Fibroblast of pulmonary artery (primary cell): ENCODE measurements at regions not wholly inside any gene's neighbourhood (a gene's known extent, or its start where the extent isn't known, plus 50 kb on each side); places are given as distances from the start of the nearest gene placed in this dataset.

Source experiments
- DNase-seq: peaks from one replicate; pipeline ENCODE4 v3.0.0-alpha.2; 2010; ENCODE audit warnings: low read depth
- H3K4me3 ChIP-seq: replicated peaks from 2 replicates; pipeline ENCODE4 v1.5.1; 2011; ENCODE audit warnings: low read depth, mild to moderate bottlenecking, control low read depth, low read length, moderate library complexity
- TF ChIP-seq, protein P1 (sequence below): IDR thresholded peaks from 2 replicates; pipeline ENCODE4 v1.5.1; 2011; ENCODE audit warnings: mild to moderate bottlenecking, control low read depth, low read length, inconsistent platforms; ENCODE audit errors: missing control alignments

DNA sequence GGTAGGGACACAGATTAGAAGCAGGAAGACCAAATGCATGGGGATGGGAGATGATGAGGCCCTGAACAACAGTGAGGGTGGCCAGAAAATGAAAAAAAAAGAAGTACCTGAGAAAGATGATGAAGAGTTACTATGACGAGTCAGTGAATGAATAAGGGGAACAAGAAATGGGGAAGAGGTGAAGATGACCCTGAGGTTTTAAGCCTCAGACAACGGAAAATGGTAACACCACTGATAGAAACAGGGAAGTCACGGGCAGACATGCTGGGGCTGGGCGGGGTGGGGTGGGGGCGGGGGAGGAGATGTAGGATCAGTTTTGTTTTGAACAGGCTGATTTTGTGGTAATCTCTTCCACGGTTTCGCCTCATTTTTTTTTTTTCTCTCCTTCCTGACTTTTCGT is 205.1 kb upstream of the CADM1 start:
- TF ChIP-seq, protein P1, sequence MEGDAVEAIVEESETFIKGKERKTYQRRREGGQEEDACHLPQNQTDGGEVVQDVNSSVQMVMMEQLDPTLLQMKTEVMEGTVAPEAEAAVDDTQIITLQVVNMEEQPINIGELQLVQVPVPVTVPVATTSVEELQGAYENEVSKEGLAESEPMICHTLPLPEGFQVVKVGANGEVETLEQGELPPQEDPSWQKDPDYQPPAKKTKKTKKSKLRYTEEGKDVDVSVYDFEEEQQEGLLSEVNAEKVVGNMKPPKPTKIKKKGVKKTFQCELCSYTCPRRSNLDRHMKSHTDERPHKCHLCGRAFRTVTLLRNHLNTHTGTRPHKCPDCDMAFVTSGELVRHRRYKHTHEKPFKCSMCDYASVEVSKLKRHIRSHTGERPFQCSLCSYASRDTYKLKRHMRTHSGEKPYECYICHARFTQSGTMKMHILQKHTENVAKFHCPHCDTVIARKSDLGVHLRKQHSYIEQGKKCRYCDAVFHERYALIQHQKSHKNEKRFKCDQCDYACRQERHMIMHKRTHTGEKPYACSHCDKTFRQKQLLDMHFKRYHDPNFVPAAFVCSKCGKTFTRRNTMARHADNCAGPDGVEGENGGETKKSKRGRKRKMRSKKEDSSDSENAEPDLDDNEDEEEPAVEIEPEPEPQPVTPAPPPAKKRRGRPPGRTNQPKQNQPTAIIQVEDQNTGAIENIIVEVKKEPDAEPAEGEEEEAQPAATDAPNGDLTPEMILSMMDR, result no peak
- DNase-seq, result no peak

DNA sequence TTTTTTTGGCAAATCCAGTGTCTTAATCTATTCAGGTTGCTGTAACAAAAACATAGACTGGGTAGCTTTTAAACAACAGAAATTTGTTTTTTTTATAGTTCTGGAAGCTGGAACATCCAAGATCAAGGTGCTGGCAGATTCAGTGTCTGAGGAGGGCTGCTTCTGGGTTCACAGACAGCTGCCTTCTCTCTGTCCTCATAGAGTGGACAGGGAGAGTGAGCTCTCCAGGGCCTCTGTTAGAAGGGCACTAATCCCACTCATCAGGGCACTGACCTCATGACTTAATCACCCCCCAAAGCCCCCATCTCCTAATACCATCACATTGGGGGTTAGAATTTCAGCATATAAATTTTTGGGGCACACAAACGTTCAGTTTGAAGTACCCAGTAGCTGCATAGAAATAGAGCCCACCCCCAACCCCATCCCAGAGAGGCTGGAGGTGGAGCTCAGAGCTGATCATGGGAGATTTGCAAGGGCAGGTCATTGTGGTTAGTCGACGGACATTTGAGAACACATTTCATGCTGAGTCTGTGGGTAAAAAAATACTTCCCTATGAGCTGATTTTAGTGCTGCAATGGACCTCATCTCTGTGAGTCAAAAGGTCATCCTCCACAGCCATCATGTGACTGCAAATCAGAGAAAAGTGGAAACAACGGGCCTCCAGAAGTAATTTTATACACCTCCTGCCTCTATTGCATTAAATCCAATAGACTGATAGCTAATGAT is 203.1 kb upstream of the CADM1 start:
- TF ChIP-seq, protein P1, result no peak
- no peak overlapping the region for H3K4me3 ChIP-seq
- DNase-seq, result no peak

More for the DNA sequence above, 205.1 kb upstream of the CADM1 start:
- no peak overlapping the region for H3K4me3 ChIP-seq

DNA sequence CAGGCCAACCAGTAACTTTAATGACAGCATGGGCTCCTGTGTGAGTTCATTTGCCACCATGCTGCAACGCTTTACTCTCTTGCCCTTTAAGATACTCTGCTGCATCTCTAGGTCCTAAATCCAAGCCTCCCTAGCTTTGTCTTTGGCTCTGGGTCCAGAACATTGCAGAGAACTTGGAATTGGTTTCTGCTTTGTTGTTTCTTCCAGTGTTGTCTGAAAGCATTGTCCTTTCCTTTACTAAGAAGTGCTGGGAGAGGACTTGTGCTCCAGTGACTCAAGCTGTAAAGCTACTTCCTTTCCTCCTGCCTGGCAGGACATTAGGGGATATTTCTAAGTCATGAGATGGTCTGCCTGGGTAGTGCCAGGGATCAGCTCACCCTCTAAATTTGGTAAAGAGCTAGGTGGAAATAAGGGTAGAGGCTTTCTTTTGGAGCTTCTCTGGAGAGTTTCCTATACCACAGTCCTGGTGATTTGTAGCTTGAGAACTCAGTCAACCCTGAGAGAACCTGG is 202.5 kb upstream of the CADM1 start:
- TF ChIP-seq, protein P1, result no peak
- no peak for DNase-seq
- no peak overlapping the region for H3K4me3 ChIP-seq

DNA sequence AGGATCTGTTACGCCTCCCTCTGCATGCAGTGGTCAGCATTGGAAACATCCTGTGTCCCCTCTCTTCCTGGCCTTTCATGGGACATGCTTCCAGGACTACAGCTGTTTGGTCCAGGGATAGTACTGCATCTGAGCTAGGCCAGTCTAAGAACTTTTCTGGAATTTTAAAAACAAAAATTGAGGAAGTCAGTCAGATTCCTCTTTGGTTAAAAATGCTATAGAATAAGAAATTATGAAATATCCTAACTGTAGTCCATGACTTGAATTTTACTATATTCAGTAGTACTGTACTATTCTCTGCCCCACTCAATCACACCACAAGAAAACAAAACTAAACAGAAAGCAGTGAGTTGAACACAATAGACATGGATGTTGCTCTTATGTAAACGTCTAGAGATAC is 201.0 kb upstream of the CADM1 start:
- TF ChIP-seq, protein P1, result no peak
- H3K4me3 ChIP-seq, result no peak overlapping the region
- DNase-seq, result no peak

DNA sequence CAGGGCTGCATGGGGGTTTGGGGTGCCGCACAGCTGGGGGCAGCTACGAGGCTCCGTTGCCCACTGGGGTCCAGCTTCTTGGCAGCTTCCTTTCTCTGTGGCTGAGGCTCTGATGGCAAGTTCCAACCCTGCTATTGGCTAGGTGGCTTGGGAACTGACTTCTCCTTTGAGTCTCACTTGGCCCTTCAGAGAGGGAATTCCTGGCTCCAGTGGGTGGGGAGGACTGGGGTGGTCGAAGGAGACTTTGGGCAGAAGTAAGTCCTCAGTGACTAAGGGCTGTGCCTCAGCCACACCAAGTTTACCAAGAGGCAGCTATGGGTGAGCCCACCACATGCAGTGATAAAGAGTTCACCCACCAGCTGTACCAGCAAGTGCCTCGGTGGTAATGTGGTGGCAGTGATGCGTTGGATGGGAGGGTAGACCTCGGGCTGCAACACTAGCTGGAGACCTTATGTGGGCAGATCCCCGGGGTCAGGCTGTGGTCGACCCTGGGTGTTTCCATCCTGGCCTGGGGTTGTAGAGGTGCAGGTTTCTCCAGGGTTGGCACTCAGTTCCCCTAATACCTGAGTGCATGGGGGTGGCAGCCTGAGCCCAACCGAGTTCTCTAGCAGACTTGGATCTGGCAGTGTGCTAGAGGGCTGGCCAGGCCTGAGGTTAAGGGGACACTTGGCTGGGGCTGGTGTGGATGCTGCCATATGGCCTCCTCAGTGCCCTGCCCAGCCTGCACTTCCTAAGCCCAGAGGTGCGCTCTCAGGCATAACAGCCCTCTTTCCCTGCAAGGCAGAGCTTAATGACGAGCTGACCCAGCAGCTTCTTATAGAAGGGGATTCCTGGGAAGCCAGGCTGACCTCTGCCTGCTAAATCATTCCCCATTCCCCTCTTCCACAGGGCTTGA is 197.0 kb upstream of the CADM1 start:
- DNase-seq, result no peak
- TF ChIP-seq, protein P1, result no peak
- H3K4me3 ChIP-seq, result no peak overlapping the region

DNA sequence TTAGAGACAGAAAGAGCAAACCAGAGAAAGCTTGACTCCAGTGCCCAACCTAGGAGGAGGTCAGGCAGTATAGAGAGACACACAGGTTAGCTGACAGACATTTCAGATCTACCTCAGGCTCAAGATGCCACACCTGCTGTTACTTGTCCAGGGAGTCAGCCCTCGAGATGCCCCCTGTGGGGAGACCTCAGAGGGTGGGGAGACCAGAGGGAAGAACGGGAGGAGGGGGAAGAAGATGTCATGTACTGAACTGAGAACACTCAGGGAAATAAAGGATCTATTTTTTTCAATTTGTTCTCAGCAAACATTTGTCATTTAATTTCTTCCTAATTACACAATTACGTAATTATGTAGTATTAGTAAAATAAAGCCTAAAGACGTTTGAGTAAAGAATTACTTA is 196.3 kb upstream of the CADM1 start:
- H3K4me3 ChIP-seq, result no peak overlapping the region
- TF ChIP-seq, protein P1, result no peak
- no peak for DNase-seq
